GM12878 (cell line): ENCODE measurements at regions not wholly inside any gene's neighbourhood (a gene's known extent, or its start where the extent isn't known, plus 50 kb on each side); places are given as distances from the start of the nearest gene placed in this dataset.

Experiments used
- ATAC-seq: fragments of 200-7000 bp; cut with Tn5 transposase; 3 replicates; pipeline ENCODE4 v1.9.1; 2020; ENCODE audit warnings: mild to moderate bottlenecking, moderate library complexity
- BruUV-seq: library from RNA; stranded (reverse); fragments of 400-500 nt; replicated peaks from 2 replicates; lab custom pipeline; 2021; lab: Mats Ljungman, UMichigan
- CTCF ChIA-PET: fragments of 300-600 bp; sonication (Branson Sonifier 250); formaldehyde crosslinking; extraction: SDS; loops from one replicate; lab custom pipeline; 2021; ENCODE audit warnings: inconsistent platforms; lab: Yijun Ruan, JAX
- POLR2A ChIA-PET: fragments of 350-600 bp; formaldehyde crosslinking; extraction: SDS; loops from one replicate; lab custom pipeline; 2021; ENCODE audit warnings: inconsistent platforms; lab: Charles Lee
- RAD21 ChIA-PET: fragments of 300-600 bp; sonication (Branson Sonifier 250); formaldehyde crosslinking; loops from one replicate; lab custom pipeline; 2023; ENCODE audit warnings: antibody characterized with exemption; ENCODE audit not compliant: unreplicated experiment; lab: Charles Lee
- SMC1A ChIA-PET: fragments of 300-600 bp; sonication (Branson Sonifier 250); formaldehyde crosslinking; loops from one replicate; lab custom pipeline; 2023; ENCODE audit not compliant: unreplicated experiment, uncharacterized antibody; lab: Charles Lee
- DNase-seq: peaks from one replicate; pipeline ENCODE4 v3.0.0-alpha.2; 2011; ENCODE audit warnings: low read depth, low spot score
- FAIRE-seq: peaks from 3 replicates; lab custom pipeline; 2011; peaks lifted over from hg19 to GRCh38; lab: Jason Lieb, UNC
- H2AFZ ChIP-seq: 2 replicates; pipeline ENCODE4 v1.6.0; 2011; ENCODE audit warnings: low read depth, low read length, control low read depth; ENCODE audit not compliant: control insufficient read depth
- H3K27ac ChIP-seq: 2 replicates; pipeline ENCODE4 v1.5.1; 2011; ENCODE audit warnings: control low read depth; ENCODE audit not compliant: control insufficient read depth, insufficient read depth
- H3K27me3 ChIP-seq, 2 experiments: replicated peaks in 1 of 2; 2 replicates each; pipeline versions ENCODE4 v1.6.0 to v1.6.1; 2011; ENCODE audit warnings: low read length in 1 of 2; ENCODE audit not compliant: control insufficient read depth in 2 of 2, insufficient read depth in 2 of 2
- H3K36me3 ChIP-seq, 2 experiments: 2 replicates each; pipeline ENCODE4 v1.5.1; 2011; ENCODE audit warnings: low read length in 1 of 2; ENCODE audit not compliant: control insufficient read depth in 2 of 2, insufficient read depth in 2 of 2
- H3K4me1 ChIP-seq: 2 replicates; pipeline ENCODE4 v1.6.1; 2011; ENCODE audit warnings: mild to moderate bottlenecking, low read length, moderate library complexity, mixed read lengths; ENCODE audit not compliant: control insufficient read depth, insufficient read depth
- H3K4me2 ChIP-seq: 2 replicates; pipeline ENCODE4 v1.6.0; 2011; ENCODE audit warnings: control low read depth; ENCODE audit not compliant: control insufficient read depth, insufficient read depth
- H3K4me3 ChIP-seq: fragments of 200-600 bp; sonication (generic); 2 replicates; pipeline ENCODE4 v1.5.1; 2016
- H3K79me2 ChIP-seq: 2 replicates; pipeline ENCODE4 v1.6.0; 2011; ENCODE audit warnings: low read length; ENCODE audit not compliant: control insufficient read depth, insufficient read depth
- H3K9ac ChIP-seq: 2 replicates; pipeline ENCODE4 v1.8.0; 2011; ENCODE audit warnings: low read length, control low read depth, mixed read lengths; ENCODE audit not compliant: control insufficient read depth, insufficient read depth
- H3K9me3 ChIP-seq: replicated peaks from 3 replicates; pipeline ENCODE4 v1.5.1; 2011; ENCODE audit warnings: mild to moderate bottlenecking, low read length; ENCODE audit not compliant: control insufficient read depth, insufficient read depth
- H4K20me1 ChIP-seq: 2 replicates; pipeline ENCODE4 v1.6.0; 2011; ENCODE audit not compliant: control insufficient read depth, insufficient read depth
- DPF2 ChIP-seq: fragments of 450-650 bp; IDR thresholded peaks from 2 replicates; pipeline ENCODE4 v1.6.1; 2017; ENCODE audit warnings: mild to moderate bottlenecking
- IKZF2 ChIP-seq, 2 experiments: fragments of 450-650 bp; IDR thresholded peaks; 2 replicates each; pipeline ENCODE4 v1.6.1; 2017; ENCODE audit warnings: mild to moderate bottlenecking in 2 of 2, moderate library complexity in 2 of 2
- IRF4 ChIP-seq: IDR thresholded peaks from 2 replicates; pipeline ENCODE4 v1.6.1; 2011; ENCODE audit warnings: low read depth, low read length
- MEF2B ChIP-seq: fragments of 450-650 bp; IDR thresholded peaks from 2 replicates; pipeline ENCODE4 v1.6.1; 2018; ENCODE audit warnings: mild to moderate bottlenecking, moderate library complexity; ENCODE audit not compliant: partially characterized antibody, poor library complexity, severe bottlenecking
- MTA2 ChIP-seq: fragments of 450-650 bp; IDR thresholded peaks from 2 replicates; pipeline ENCODE4 v1.6.1; 2016; ENCODE audit warnings: low read depth, mild to moderate bottlenecking, moderate library complexity
- MYB ChIP-seq: fragments of 150-350 bp; IDR thresholded peaks from 2 replicates; pipeline ENCODE4 v1.6.1; 2014; ENCODE audit warnings: mild to moderate bottlenecking, low read depth, low read length, borderline replicate concordance
- NBN ChIP-seq: fragments of 450-650 bp; IDR thresholded peaks from 2 replicates; pipeline ENCODE4 v1.6.1; 2016
- NFIC ChIP-seq: IDR thresholded peaks from 2 replicates; pipeline ENCODE4 v1.6.1; 2012; ENCODE audit warnings: low read depth, mild to moderate bottlenecking, inconsistent platforms, low read length, moderate library complexity
- PAX5 ChIP-seq: IDR thresholded peaks from 2 replicates; pipeline ENCODE4 v1.6.1; 2011; ENCODE audit warnings: low read depth, low read length, borderline replicate concordance
- POU2F2 ChIP-seq: IDR thresholded peaks from 3 replicates; pipeline ENCODE4 v1.6.1; 2011; ENCODE audit warnings: low read depth, mild to moderate bottlenecking, low read length, borderline replicate concordance
- SMARCA5 ChIP-seq: fragments of 450-650 bp; IDR thresholded peaks from 2 replicates; pipeline ENCODE4 v1.6.1; 2017; ENCODE audit warnings: mild to moderate bottlenecking
- ZNF217 ChIP-seq: fragments of 450-650 bp; IDR thresholded peaks from 2 replicates; pipeline ENCODE4 v1.6.1; 2017; ENCODE audit warnings: antibody characterized with exemption, mild to moderate bottlenecking
- ZNF24 ChIP-seq: fragments of 450-650 bp; IDR thresholded peaks from 2 replicates; pipeline ENCODE4 v1.6.1; 2017; ENCODE audit warnings: antibody characterized with exemption, mild to moderate bottlenecking
- ZNF622 ChIP-seq: fragments of 450-650 bp; IDR thresholded peaks from 2 replicates; pipeline ENCODE4 v1.6.1; 2017; ENCODE audit warnings: mild to moderate bottlenecking, inconsistent platforms
- WGBS: methylation state at CpG from one replicate; pipeline ENCODE4 v1.1.6; 2016; ENCODE audit warnings: low lambda C conversion rate; ENCODE audit not compliant: insufficient replicate concordance, insufficient coverage; ENCODE audit errors: missing lambda C conversion rate; 5-methylcytosine and 5-hydroxymethylcytosine counted together
- in situ Hi-C: fragments of 300-500 bp; cut with MboI; formaldehyde crosslinking; loops from 9 replicates; pipeline ENCODE4 v1.14.3; 2018; ENCODE audit warnings: mixed read lengths
- intact Hi-C: fragments of 100-400 bp; cut with micrococcal nuclease; formaldehyde crosslinking; loops from one replicate; pipeline ENCODE4 v1.14.2; 2022; ENCODE audit not compliant: unreplicated experiment
- TF ChIP-seq, protein P1 (sequence below): fragments of 450-650 bp; IDR thresholded peaks from 2 replicates; pipeline ENCODE4 v1.6.1; 2017; ENCODE audit warnings: mild to moderate bottlenecking, low read depth, inconsistent platforms; ENCODE audit not compliant: poor library complexity, severe bottlenecking
- TF ChIP-seq, protein P2 (sequence below): IDR thresholded peaks from 2 replicates; pipeline ENCODE4 v1.6.1; 2012; ENCODE audit warnings: low read length, inconsistent platforms
- TF ChIP-seq, protein P3 (sequence below): fragments of 450-650 bp; IDR thresholded peaks from 2 replicates; pipeline ENCODE4 v1.6.1; 2016; ENCODE audit warnings: mild to moderate bottlenecking
- TF ChIP-seq, protein P4 (sequence below): fragments of 450-650 bp; IDR thresholded peaks from 2 replicates; pipeline ENCODE4 v1.6.1; 2017; ENCODE audit warnings: low read depth, mild to moderate bottlenecking, moderate library complexity

DNA sequence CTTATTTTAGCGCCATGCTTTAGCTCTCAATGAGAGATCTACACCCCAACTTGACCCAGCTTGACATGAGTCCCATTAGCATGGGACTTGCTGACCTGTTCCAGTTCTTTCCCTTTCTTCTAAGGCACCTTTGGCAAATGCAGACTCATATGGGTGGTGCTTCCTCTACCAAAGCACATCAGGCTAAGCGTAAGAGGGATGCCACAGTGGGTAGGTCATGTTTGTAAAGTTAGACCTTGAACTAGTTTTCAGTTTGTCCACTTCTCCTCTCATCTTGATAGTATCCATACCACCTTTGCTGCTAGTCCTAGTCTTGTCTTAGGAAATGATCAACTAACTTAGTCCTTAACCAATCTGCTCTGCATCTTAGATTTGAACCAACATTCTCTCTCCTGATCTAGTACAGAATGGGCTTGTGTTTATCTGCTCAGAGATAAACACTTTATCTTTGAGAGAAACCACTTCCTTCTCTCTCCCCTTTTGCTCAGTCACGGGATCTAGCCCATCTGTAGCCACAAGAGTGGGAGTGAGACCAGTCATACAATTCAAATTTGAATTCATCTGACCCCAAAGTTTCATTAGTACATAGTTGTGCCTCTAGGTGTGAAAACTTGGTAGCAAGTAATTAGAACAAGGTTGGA lies 72.1 kb upstream of the CD44 start:
- no peaks in the 10 kb centered on the region for H3K27me3 ChIP-seq
- 41% methylated on average over 3 of the region's 3 CpGs for WGBS
- no peaks in the 10 kb centered on the region for H3K79me2 ChIP-seq
- no peaks in the 10 kb centered on the region for H3K36me3 ChIP-seq
- no peaks in the 10 kb centered on the region for H4K20me1 ChIP-seq
- peak; percentile 92 for ATAC-seq
- peak overlapping the region; percentile 60 for H3K4me2 ChIP-seq
- POLR2A ChIA-PET, result interaction anchor here (1.0 to 1.3 kb wide), 2 partner anchors 15 to 26 kb away, joined by 3 to 4 read pairs; no protein-coding TSS in a partner anchor
- H2AFZ ChIP-seq, result no peak overlapping the region
- H3K27ac ChIP-seq, result no peak overlapping the region
- CTCF ChIA-PET, result interaction anchor here (0.5 to 1.2 kb wide), 3 partner anchors 18 to 1154 kb away, joined by 3 to 5 read pairs (median 3); no protein-coding TSS in a partner anchor
- in situ Hi-C loops (no loop called here), intact Hi-C loops (no loop called here)
- RAD21 ChIA-PET, result interaction anchor here (0.6 to 2.0 kb wide), 13 partner anchors 8 to 239 kb away, joined by 3 to 6 read pairs (median 4); no protein-coding TSS in a partner anchor
- BruUV-seq, result no TSS peak
- no peak overlapping the region for H3K4me3 ChIP-seq
- no peak for FAIRE-seq
- H3K9ac ChIP-seq, result no peak overlapping the region
- H3K4me1 ChIP-seq, result peaks cover 14% of the 10 kb centered on the region
- H3K9me3 ChIP-seq, result peaks cover 15% of the 10 kb centered on the region; the same call in 2 of the 3 replicates
- SMC1A ChIA-PET, result interaction anchor here (0.9 to 6.7 kb wide), 10 partner anchors 8 to 171 kb away, joined by 3 to 38 read pairs (median 5); no protein-coding TSS in a partner anchor
- DNase-seq, result no peak
- TF ChIP-seq IRF4 (0 out of 2 replicates have a peak, but pooled peaks have one; percentile 26), IKZF2 (IDR thresholded peaks at IDR 0.05) (peak; percentile 85 to 86), POU2F2 (peak; percentile 79; the same call in 2 of the 3 replicates), ZNF622 (no peak), PAX5 (0 out of 2 replicates have a peak, but pooled peaks have one; percentile 33), DPF2 (peak; percentile 86; the same call in 1 of the 2 replicates), NFIC (peak; percentile 87), MTA2 (peak; percentile 97), ZNF24 (0 out of 2 replicates have a peak, but pooled peaks have one; percentile 4), SMARCA5 (peak; percentile 50; the same call in 1 of the 2 replicates), ZNF217 (peak; percentile 64; the same call in 1 of the 2 replicates), MEF2B (peak; percentile 50), MYB (no peak), NBN (peak; percentile 61)
- TF ChIP-seq, protein P1, sequence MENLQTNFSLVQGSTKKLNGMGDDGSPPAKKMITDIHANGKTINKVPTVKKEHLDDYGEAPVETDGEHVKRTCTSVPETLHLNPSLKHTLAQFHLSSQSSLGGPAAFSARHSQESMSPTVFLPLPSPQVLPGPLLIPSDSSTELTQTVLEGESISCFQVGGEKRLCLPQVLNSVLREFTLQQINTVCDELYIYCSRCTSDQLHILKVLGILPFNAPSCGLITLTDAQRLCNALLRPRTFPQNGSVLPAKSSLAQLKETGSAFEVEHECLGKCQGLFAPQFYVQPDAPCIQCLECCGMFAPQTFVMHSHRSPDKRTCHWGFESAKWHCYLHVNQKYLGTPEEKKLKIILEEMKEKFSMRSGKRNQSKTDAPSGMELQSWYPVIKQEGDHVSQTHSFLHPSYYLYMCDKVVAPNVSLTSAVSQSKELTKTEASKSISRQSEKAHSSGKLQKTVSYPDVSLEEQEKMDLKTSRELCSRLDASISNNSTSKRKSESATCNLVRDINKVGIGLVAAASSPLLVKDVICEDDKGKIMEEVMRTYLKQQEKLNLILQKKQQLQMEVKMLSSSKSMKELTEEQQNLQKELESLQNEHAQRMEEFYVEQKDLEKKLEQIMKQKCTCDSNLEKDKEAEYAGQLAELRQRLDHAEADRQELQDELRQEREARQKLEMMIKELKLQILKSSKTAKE, result peak; percentile 75
- TF ChIP-seq, protein P2, sequence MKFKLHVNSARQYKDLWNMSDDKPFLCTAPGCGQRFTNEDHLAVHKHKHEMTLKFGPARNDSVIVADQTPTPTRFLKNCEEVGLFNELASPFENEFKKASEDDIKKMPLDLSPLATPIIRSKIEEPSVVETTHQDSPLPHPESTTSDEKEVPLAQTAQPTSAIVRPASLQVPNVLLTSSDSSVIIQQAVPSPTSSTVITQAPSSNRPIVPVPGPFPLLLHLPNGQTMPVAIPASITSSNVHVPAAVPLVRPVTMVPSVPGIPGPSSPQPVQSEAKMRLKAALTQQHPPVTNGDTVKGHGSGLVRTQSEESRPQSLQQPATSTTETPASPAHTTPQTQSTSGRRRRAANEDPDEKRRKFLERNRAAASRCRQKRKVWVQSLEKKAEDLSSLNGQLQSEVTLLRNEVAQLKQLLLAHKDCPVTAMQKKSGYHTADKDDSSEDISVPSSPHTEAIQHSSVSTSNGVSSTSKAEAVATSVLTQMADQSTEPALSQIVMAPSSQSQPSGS, result peak; percentile 75; the same call in 1 of the 2 replicates
- TF ChIP-seq, protein P3, sequence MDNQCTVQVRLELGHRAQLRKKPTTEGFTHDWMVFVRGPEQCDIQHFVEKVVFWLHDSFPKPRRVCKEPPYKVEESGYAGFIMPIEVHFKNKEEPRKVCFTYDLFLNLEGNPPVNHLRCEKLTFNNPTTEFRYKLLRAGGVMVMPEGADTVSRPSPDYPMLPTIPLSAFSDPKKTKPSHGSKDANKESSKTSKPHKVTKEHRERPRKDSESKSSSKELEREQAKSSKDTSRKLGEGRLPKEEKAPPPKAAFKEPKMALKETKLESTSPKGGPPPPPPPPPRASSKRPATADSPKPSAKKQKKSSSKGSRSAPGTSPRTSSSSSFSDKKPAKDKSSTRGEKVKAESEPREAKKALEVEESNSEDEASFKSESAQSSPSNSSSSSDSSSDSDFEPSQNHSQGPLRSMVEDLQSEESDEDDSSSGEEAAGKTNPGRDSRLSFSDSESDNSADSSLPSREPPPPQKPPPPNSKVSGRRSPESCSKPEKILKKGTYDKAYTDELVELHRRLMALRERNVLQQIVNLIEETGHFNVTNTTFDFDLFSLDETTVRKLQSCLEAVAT, result peak; percentile 62; the same call in 1 of the 2 replicates
- TF ChIP-seq, protein P4, sequence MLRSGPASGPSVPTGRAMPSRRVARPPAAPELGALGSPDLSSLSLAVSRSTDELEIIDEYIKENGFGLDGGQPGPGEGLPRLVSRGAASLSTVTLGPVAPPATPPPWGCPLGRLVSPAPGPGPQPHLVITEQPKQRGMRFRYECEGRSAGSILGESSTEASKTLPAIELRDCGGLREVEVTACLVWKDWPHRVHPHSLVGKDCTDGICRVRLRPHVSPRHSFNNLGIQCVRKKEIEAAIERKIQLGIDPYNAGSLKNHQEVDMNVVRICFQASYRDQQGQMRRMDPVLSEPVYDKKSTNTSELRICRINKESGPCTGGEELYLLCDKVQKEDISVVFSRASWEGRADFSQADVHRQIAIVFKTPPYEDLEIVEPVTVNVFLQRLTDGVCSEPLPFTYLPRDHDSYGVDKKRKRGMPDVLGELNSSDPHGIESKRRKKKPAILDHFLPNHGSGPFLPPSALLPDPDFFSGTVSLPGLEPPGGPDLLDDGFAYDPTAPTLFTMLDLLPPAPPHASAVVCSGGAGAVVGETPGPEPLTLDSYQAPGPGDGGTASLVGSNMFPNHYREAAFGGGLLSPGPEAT, result peak; percentile 68; the same call in 1 of the 2 replicates
